ENCODE measurements at regions not wholly inside any gene's neighbourhood (a gene's known extent, or its start where the extent isn't known, plus 50 kb on each side); places are given as distances from the start of the nearest gene placed in this dataset.
"Not testable (repeated sequence)": the region's sequence is repeated elsewhere in the genome, so short reads cannot be mapped to it uniquely, and the experiment has no call there.

DNA sequence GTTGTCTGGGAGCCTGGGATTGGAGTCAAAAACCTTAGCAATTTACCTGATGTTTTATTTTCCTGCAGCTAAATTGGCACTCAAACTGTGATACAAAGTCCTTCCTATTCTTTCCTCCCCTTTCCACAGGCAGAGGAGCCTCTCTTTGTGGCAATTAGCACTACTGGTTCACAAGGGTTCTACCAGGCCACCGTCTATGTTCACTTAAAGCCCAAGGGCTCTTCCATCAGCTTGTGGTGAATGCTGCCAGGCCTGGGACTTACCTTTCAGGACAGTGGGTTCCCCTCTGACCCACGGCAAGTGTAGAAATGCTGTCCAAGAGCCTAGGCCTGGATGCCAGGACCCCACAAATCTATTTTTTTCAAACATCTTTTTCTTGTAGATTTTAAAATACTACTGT, 251.9 kb upstream of the B3GALT2 start:
- no peaks in the 10 kb centered on the region for H3K27me3 ChIP-seq
- H3K27ac ChIP-seq = no peak overlapping the region
- H3K4me3 ChIP-seq = no peak overlapping the region
- no peaks in the 10 kb centered on the region for H3K36me3 ChIP-seq
- TF ChIP-seq, protein P1, sequence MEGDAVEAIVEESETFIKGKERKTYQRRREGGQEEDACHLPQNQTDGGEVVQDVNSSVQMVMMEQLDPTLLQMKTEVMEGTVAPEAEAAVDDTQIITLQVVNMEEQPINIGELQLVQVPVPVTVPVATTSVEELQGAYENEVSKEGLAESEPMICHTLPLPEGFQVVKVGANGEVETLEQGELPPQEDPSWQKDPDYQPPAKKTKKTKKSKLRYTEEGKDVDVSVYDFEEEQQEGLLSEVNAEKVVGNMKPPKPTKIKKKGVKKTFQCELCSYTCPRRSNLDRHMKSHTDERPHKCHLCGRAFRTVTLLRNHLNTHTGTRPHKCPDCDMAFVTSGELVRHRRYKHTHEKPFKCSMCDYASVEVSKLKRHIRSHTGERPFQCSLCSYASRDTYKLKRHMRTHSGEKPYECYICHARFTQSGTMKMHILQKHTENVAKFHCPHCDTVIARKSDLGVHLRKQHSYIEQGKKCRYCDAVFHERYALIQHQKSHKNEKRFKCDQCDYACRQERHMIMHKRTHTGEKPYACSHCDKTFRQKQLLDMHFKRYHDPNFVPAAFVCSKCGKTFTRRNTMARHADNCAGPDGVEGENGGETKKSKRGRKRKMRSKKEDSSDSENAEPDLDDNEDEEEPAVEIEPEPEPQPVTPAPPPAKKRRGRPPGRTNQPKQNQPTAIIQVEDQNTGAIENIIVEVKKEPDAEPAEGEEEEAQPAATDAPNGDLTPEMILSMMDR (IDR thresholded peaks at IDR 0.05) = no peak
- no peak for TF ChIP-seq POLR2A (IDR thresholded peaks at IDR 0.05)
- ATAC-seq (no peak), DNase-seq (no peak)
- intact Hi-C loops (cut with DNase I) = no loop called here
- 92 to 97% (median 95%) methylated on average over 2 of the region's 2 CpGs for WGBS, 4 donors
- H3K9me3 ChIP-seq = peaks cover 0 to 18% (median 6%) of the 10 kb centered on the region in 12 donors
- no peaks in the 10 kb centered on the region for H3K4me1 ChIP-seq

DNA sequence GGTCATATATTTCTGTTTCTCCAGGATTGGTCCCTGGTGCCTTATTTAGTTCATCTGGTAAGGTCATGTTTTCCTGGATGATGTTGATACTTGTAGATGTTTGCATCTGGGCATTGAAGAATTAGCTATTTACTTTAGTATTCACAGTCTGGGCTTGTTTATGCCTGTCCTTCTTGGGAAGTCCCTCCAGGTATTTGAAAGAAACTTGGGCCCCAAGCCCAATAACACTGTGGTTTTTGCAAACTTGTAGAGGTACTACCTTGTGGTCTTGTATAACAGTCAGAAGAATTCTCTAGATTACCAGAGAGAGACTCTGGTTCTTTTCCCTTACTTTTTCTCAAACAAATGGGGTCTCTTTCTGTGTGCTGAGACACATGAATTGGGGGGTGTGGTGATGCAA, 251.4 kb upstream of the B3GALT2 start:
- H3K27ac ChIP-seq = no peak overlapping the region
- DNase-seq (no peak), ATAC-seq (no peak)
- intact Hi-C loops (cut with DNase I) = no loop called here
- no peaks in the 10 kb centered on the region for H3K27me3 ChIP-seq
- TF ChIP-seq, protein P1 (IDR thresholded peaks at IDR 0.05) = no peak
- TF ChIP-seq POLR2A (IDR thresholded peaks at IDR 0.05) = no peak
- H3K4me3 ChIP-seq = no peak overlapping the region
- H3K4me1 ChIP-seq = no peaks in the 10 kb centered on the region
- no peaks in the 10 kb centered on the region for H3K36me3 ChIP-seq
- H3K9me3 ChIP-seq = peaks cover 0 to 23% (median 8%) of the 10 kb centered on the region in 12 donors

DNA sequence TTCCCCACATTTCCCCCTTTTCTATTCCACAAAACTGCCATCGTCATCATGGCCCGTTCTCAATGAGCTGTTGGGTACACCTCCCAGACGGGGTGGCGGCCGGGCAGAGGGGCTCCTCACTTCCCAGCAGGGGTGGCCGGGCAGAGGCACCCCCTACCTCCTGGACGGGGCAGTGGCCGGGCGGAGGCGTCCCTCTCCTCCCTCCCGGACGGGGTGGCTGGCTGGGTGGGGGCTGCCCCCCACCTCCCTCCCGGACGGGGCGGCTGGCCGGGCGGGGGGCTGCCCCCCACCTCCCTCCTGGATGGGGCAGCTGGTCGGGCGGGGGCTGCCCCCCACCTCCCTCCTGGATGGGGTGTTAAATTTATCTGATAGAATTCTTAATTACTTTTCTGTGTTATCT, 250.9 kb upstream of the B3GALT2 start:
- H3K27ac ChIP-seq; H3K4me1 ChIP-seq; H3K27me3 ChIP-seq; H3K4me3 ChIP-seq; H3K36me3 ChIP-seq; intact Hi-C loops (cut with DNase I); ATAC-seq: not testable (repeated sequence)
- WGBS, 4 donors = 96 to 99% (median 96%) methylated on average over 10 to 19 of the region's 19 CpGs
- DNase-seq = peak in 2 of 5 donors; percentile 18 to 57
- peaks cover 0 to 28% (median 9%) of the 10 kb centered on the region in 12 donors for H3K9me3 ChIP-seq

DNA sequence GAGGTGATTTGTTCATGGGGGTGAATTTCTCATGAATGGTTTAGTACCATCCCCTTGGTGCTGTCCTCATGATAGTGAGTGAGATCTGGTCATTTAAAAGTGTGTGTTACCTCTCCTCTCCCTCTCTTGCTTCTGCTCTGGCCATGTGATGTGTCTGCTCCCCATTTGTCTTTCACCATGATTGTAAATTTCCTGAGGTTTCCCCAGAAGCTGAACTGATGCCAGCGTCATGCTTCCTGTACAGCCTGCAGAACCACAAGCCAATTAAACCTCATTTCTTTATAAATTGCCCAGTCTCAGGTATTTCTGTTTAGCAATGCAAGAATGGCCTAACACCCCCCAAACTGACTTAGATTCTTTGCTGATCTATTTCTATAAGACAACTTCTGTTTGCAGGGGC, 249.4 kb upstream of the B3GALT2 start:
- Histone ChIP-seq H3K27me3 (no peaks in the 10 kb centered on the region), H3K4me3 (no peak overlapping the region), H3K27ac (no peak overlapping the region), H3K36me3 (no peaks in the 10 kb centered on the region), H3K4me1 (no peaks in the 10 kb centered on the region), H3K9me3 (peaks cover 0 to 26% (median 11%) of the 10 kb centered on the region in 12 donors)
- no peak for DNase-seq
- ATAC-seq = no peak
- 70 to 88% (median 80%) methylated on average over 1 of the region's 1 CpG for WGBS, 4 donors
- intact Hi-C loops (cut with DNase I) = no loop called here
- TF ChIP-seq, protein P1 (IDR thresholded peaks at IDR 0.05) = no peak
- no peak for TF ChIP-seq POLR2A (IDR thresholded peaks at IDR 0.05)

DNA sequence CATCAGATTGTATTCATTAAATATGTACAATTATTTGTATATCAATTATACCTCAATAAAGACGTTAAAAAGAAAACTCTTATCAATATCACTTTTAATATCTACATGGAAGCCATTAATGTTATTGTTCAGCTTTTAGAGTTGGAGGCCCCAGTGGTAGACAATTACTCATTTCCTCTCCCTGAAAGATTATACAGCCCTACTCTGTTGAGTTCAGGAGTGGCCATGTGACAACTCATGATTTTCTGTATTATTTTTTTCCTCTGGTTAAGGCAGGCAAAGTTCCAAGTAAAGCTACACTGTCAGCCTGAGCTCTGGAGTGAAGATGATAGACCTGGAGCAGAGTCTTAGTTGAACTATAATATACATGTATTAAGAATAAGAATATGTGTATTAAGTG, 247.9 kb upstream of the B3GALT2 start:
- H3K4me3 ChIP-seq = no peak overlapping the region
- 74 to 79% (median 75%) methylated on average over 1 of the region's 1 CpG for WGBS, 4 donors
- H3K4me1 ChIP-seq = no peaks in the 10 kb centered on the region
- DNase-seq (no peak), ATAC-seq (no peak)
- no peaks in the 10 kb centered on the region for H3K27me3 ChIP-seq
- peaks cover 0 to 26% (median 11%) of the 10 kb centered on the region in 12 donors for H3K9me3 ChIP-seq
- no peaks in the 10 kb centered on the region for H3K36me3 ChIP-seq
- H3K27ac ChIP-seq = no peak overlapping the region
- intact Hi-C loops (cut with DNase I) = no loop called here
- TF ChIP-seq, protein P1 (IDR thresholded peaks at IDR 0.05) = no peak
- no peak for TF ChIP-seq POLR2A (IDR thresholded peaks at IDR 0.05)

Measured in heart left ventricle (tissue), 16 donors.